ENCODE measurements at regions not wholly inside any gene's neighbourhood (a gene's known extent, or its start where the extent isn't known, plus 50 kb on each side); places are given as distances from the start of the nearest gene placed in this dataset.

GRCh38 chr14:55519473-55520080, 60.4 kb upstream of the KTN1 start:
- intact Hi-C loops (cut with DNase I): no loop called here
- Histone ChIP-seq H3K27me3 (no peaks in the 10 kb centered on the region), H3K4me1 (no peaks in the 10 kb centered on the region), H3K27ac (no peak overlapping the region), H3K4me3 (replicated peaks in 1 of 3) (no peak overlapping the region), H3K36me3 (no peaks in the 10 kb centered on the region), H3K9me3 (no peaks in the 10 kb centered on the region)
- no peak for DNase-seq
- WGBS, 2 donors: 86 to 100% methylated on average over 1 of the region's 1 CpG
- TF ChIP-seq POLR2A (IDR thresholded peaks at IDR 0.05) (no peak), CTCF (IDR thresholded peaks at IDR 0.05) (no peak)

- no peaks in the 10 kb centered on the region for H3K36me3 ChIP-seq
- H3K4me3 ChIP-seq (replicated peaks in 1 of 3): no peak overlapping the region
- no peaks in the 10 kb centered on the region for H3K27me3 ChIP-seq
- DNase-seq: no peak
- TF ChIP-seq POLR2A (IDR thresholded peaks at IDR 0.05) (no peak), CTCF (IDR thresholded peaks at IDR 0.05) (no peak)
- intact Hi-C loops (cut with DNase I): no loop called here
- WGBS, 2 donors: 84 to 88% methylated on average over 2 of the region's 2 CpGs
- H3K4me1 ChIP-seq: no peaks in the 10 kb centered on the region
- no peak overlapping the region for H3K27ac ChIP-seq
- no peaks in the 10 kb centered on the region for H3K9me3 ChIP-seq
Observed at GRCh38 chr14:55523321-55523720, 56.7 kb upstream of the KTN1 start.

All from thyroid gland (tissue), 4 donors.